H1 (cell line): ENCODE measurements at regions not wholly inside any gene's neighbourhood (a gene's known extent, or its start where the extent isn't known, plus 50 kb on each side); places are given as distances from the start of the nearest gene placed in this dataset.
"Not testable (repeated sequence)": the region's sequence is repeated elsewhere in the genome, so short reads cannot be mapped to it uniquely, and the experiment has no call there.

Source experiments
- CTCF ChIA-PET: fragments of 300-600 bp; sonication (Branson Sonifier 250); formaldehyde crosslinking; loops from one replicate; lab custom pipeline; 2021; ENCODE audit not compliant: partially characterized antibody; lab: Charles Lee
- POLR2A ChIA-PET: fragments of 300-600 bp; sonication (Branson Sonifier 250); formaldehyde crosslinking; loops from one replicate; lab custom pipeline; 2021; ENCODE audit warnings: inconsistent platforms; ENCODE audit not compliant: partially characterized antibody; lab: Charles Lee
- DNase-seq, 2 experiments: peaks; one replicate each; pipeline versions ENCODE4 v3.0.0 to v3.0.0-alpha.2; 2010 to 2022; ENCODE audit warnings: low spot score in 2 of 2, low read depth in 1 of 2, mixed read lengths in 1 of 2
- FAIRE-seq: peaks from 2 replicates; lab custom pipeline; 2011; peaks lifted over from hg19 to GRCh38; lab: Jason Lieb, UNC
- H2AFZ ChIP-seq: 2 replicates; pipeline ENCODE4 v1.8.1; 2012; ENCODE audit warnings: low read length, inconsistent platforms
- H2AK5ac ChIP-seq: 2 replicates; pipeline ENCODE4 v1.6.1; 2013; ENCODE audit warnings: low read depth, low read length
- H2BK120ac ChIP-seq: replicated peaks from 2 replicates; pipeline ENCODE3; 2013; ENCODE audit warnings: low read depth, low read length, inconsistent platforms
- H2BK12ac ChIP-seq: 2 replicates; pipeline ENCODE4 v1.6.1; 2013; ENCODE audit warnings: low read depth, low read length
- H2BK15ac ChIP-seq: 2 replicates; pipeline ENCODE4 v1.6.1; 2013; ENCODE audit warnings: low read length
- H2BK20ac ChIP-seq: 2 replicates; pipeline ENCODE4 v1.6.1; 2013; ENCODE audit warnings: low read length
- H2BK5ac ChIP-seq: 2 replicates; pipeline ENCODE4 v1.6.1; 2013; ENCODE audit warnings: low read depth, low read length
- H3K14ac ChIP-seq: 2 replicates; pipeline ENCODE4 v1.6.1; 2013; ENCODE audit warnings: inconsistent platforms; ENCODE audit not compliant: insufficient read length
- H3K18ac ChIP-seq: 2 replicates; pipeline ENCODE4 v1.6.1; 2013; ENCODE audit warnings: low read length; ENCODE audit errors: extremely low read depth
- H3K23ac ChIP-seq: 2 replicates; pipeline ENCODE4 v1.6.1; 2013; ENCODE audit warnings: inconsistent platforms; ENCODE audit not compliant: insufficient read length
- H3K23me2 ChIP-seq: 2 replicates; pipeline ENCODE4 v1.6.1; 2013; ENCODE audit warnings: low read depth, low read length
- H3K27ac ChIP-seq: 2 replicates; pipeline ENCODE4 v1.6.1; 2011; ENCODE audit warnings: low read depth, low read length, inconsistent platforms
- H3K27me3 ChIP-seq, 4 experiments: replicated peaks in 1 of 4; 1 replicate in 1 of 4; 2 replicates in 3 of 4; pipeline versions ENCODE4 v1.6.1 to v1.8.1; 2011 to 2013; ENCODE audit warnings: low read length in 3 of 4, mild to moderate bottlenecking in 3 of 4, inconsistent platforms in 2 of 4, mixed read lengths in 2 of 4, moderate library complexity in 1 of 4; ENCODE audit not compliant: control insufficient read depth in 3 of 4, insufficient read depth in 3 of 4; ENCODE audit errors: extremely low read depth in 1 of 4
- H3K36me3 ChIP-seq, 4 experiments: 2 replicates each; pipeline versions ENCODE4 v1.6.1 to v1.8.1; 2011 to 2013; ENCODE audit warnings: mild to moderate bottlenecking in 4 of 4, low read length in 3 of 4, moderate library complexity in 2 of 4, control low read depth in 1 of 4, inconsistent platforms in 1 of 4; ENCODE audit not compliant: insufficient read depth in 4 of 4, control insufficient read depth in 2 of 4
- H3K4ac ChIP-seq: replicated peaks from 2 replicates; pipeline ENCODE3; 2013; ENCODE audit warnings: low read length, low read depth, mixed read lengths, inconsistent platforms; ENCODE audit not compliant: insufficient read length
- H3K4me1 ChIP-seq, 4 experiments: replicated peaks in 1 of 4; 1 replicate in 1 of 4; 2 replicates in 3 of 4; pipeline versions ENCODE4 v1.6.1 to v1.8.1; 2011 to 2013; ENCODE audit warnings: low read length in 3 of 4, inconsistent platforms in 2 of 4, mixed read lengths in 1 of 4; ENCODE audit not compliant: insufficient read depth in 4 of 4, control insufficient read depth in 3 of 4
- H3K4me2 ChIP-seq, 2 experiments: 2 replicates each; pipeline versions ENCODE4 v1.6.1 to v1.8.1; 2011 to 2013; ENCODE audit warnings: low read depth in 2 of 2, low read length in 2 of 2, control low read depth in 1 of 2, inconsistent platforms in 1 of 2, mild to moderate bottlenecking in 1 of 2; ENCODE audit not compliant: insufficient read depth in 1 of 2
- H3K4me3 ChIP-seq, 4 experiments: fragments of 200-600, 300-600 bp in 1 of 4; sonication (generic), shearing (Covaris generic), sonication (Bioruptor Twin) in 1 of 4; 2 replicates each; pipeline versions ENCODE4 v1.5.1 to v1.8.1; 2011 to 2016; ENCODE audit warnings: low read length in 4 of 4, low read depth in 3 of 4, control low read depth in 2 of 4, inconsistent platforms in 2 of 4, mild to moderate bottlenecking in 2 of 4, mixed read lengths in 1 of 4, moderate library complexity in 1 of 4; ENCODE audit not compliant: insufficient read depth in 2 of 4; ENCODE audit errors: extremely low read depth in 1 of 4
- H3K56ac ChIP-seq: replicated peaks from 2 replicates; pipeline ENCODE3; 2013; ENCODE audit warnings: low read depth, mild to moderate bottlenecking, mixed read lengths, low read length, inconsistent platforms; ENCODE audit not compliant: insufficient read length
- H3K79me1 ChIP-seq: 2 replicates; pipeline ENCODE4 v1.6.1; 2013; ENCODE audit warnings: low read depth, low read length, control low read depth
- H3K79me2 ChIP-seq, 2 experiments: 2 replicates each; pipeline versions ENCODE4 v1.6.1 to v1.8.1; 2012 to 2013; ENCODE audit warnings: low read length in 2 of 2, mild to moderate bottlenecking in 2 of 2, inconsistent platforms in 1 of 2; ENCODE audit not compliant: insufficient read depth in 2 of 2, control insufficient read depth in 1 of 2
- H3K9ac ChIP-seq, 4 experiments: replicated peaks in 1 of 4; 1 replicate in 1 of 4; 2 replicates in 3 of 4; pipeline versions ENCODE4 v1.6.1 to v1.8.1; 2011 to 2013; ENCODE audit warnings: low read depth in 3 of 4, low read length in 3 of 4, control low read depth in 2 of 4, mild to moderate bottlenecking in 2 of 4, moderate library complexity in 2 of 4, inconsistent platforms in 1 of 4; ENCODE audit errors: extremely low read depth in 1 of 4
- H3K9me3 ChIP-seq, 2 experiments: 2 replicates each; pipeline versions ENCODE4 v1.6.1 to v1.8.1; 2012 to 2013; ENCODE audit warnings: mild to moderate bottlenecking in 2 of 2, moderate library complexity in 2 of 2, control low read depth in 1 of 2, inconsistent platforms in 1 of 2, low read depth in 1 of 2, low read length in 1 of 2, mixed read lengths in 1 of 2; ENCODE audit not compliant: insufficient read depth in 2 of 2
- H4K20me1 ChIP-seq, 2 experiments: replicated peaks in 1 of 2; 2 replicates each; pipeline versions ENCODE3 to v1.8.1; 2011 to 2013; ENCODE audit warnings: inconsistent platforms in 2 of 2, low read length in 2 of 2, mild to moderate bottlenecking in 1 of 2; ENCODE audit not compliant: insufficient read depth in 2 of 2, control insufficient read depth in 1 of 2
- H4K5ac ChIP-seq: 2 replicates; pipeline ENCODE4 v1.6.1; 2013; ENCODE audit warnings: low read length, low read depth, mixed read lengths, inconsistent platforms; ENCODE audit not compliant: insufficient read length
- H4K8ac ChIP-seq: 2 replicates; pipeline ENCODE4 v1.8.0; 2013; ENCODE audit warnings: mild to moderate bottlenecking, moderate library complexity, low read length, inconsistent platforms; ENCODE audit not compliant: insufficient read depth; ENCODE audit errors: extremely low read depth
- H4K91ac ChIP-seq: replicated peaks from 2 replicates; pipeline ENCODE3; 2013; ENCODE audit warnings: low read length, mixed read lengths, inconsistent platforms; ENCODE audit not compliant: insufficient read length
- WGBS, 2 experiments: shearing (Covaris generic) in 1 of 2; methylation state at CpG; one replicate each; pipeline versions ENCODE4 v1.1.6 to v1.1.7; 2013 to 2015; ENCODE audit warnings: low lambda C conversion rate in 2 of 2, mixed read lengths in 2 of 2, inconsistent platforms in 1 of 2, low coverage in 1 of 2, missing lambda C conversion rate in 1 of 2; ENCODE audit not compliant: insufficient replicate concordance in 2 of 2, insufficient coverage in 1 of 2, insufficient read length in 1 of 2; ENCODE audit errors: extremely low coverage in 1 of 2, missing lambda C conversion rate in 1 of 2; 5-methylcytosine and 5-hydroxymethylcytosine counted together

DNA sequence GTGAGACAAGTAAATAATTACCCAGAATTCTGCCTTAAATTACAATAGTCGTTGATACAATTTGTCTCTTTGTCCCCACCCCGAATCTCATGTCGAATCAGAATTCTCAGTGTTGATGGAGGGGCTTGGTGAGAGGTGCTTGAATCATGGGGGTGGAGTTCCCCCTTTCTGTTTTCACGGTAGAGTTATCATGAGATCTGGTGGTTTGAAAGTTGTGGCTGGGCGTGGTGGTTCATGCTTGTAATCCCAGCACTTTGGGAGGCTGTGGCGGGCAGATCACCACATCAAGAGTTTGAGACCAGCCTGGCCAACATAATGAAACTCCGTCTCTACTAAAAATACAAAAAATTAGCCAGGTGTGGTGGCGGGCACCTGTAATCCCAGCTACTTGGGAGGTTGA is 75.0 kb upstream of the GNAQ start:
- H3K79me1 ChIP-seq, H4K8ac ChIP-seq, H2BK15ac ChIP-seq, POLR2A ChIA-PET, H3K4me3 ChIP-seq, H3K9ac ChIP-seq, DNase-seq, H3K23ac ChIP-seq, H3K9me3 ChIP-seq, H3K27ac ChIP-seq, H3K56ac ChIP-seq, H2BK20ac ChIP-seq, H2AK5ac ChIP-seq, H3K27me3 ChIP-seq, H4K91ac ChIP-seq, H3K23me2 ChIP-seq, H2BK12ac ChIP-seq, H3K79me2 ChIP-seq, H3K14ac ChIP-seq, H3K4me2 ChIP-seq, H4K20me1 ChIP-seq, H3K18ac ChIP-seq, H2BK5ac ChIP-seq, H3K4ac ChIP-seq, H4K5ac ChIP-seq, FAIRE-seq, H2BK120ac ChIP-seq, H3K4me1 ChIP-seq, H2AFZ ChIP-seq, H3K36me3 ChIP-seq: not testable (repeated sequence)
- 87% methylated on average over 7 of the region's 8 CpGs; no CpG with 5 or more reads in 1 of the 2 experiments for WGBS, 2 experiments
- CTCF ChIA-PET, result interaction anchor here (0.6 to 5.7 kb wide), 5 partner anchors 9 to 121 kb away, joined by 3 to 38 read pairs (median 3); no protein-coding TSS in a partner anchor
